ENCODE measurements at regions not wholly inside any gene's neighbourhood (a gene's known extent, or its start where the extent isn't known, plus 50 kb on each side); places are given as distances from the start of the nearest gene placed in this dataset.

GRCh38 chr1:227399152-227399730 lies 80.9 kb upstream of the CDC42BPA start:
- no peak overlapping the region for H3K27ac ChIP-seq
- H3K27me3 ChIP-seq = no peaks in the 10 kb centered on the region
- TF ChIP-seq Cebpa-rat (IDR thresholded peaks at IDR 0.05) = no peak
- no peaks in the 10 kb centered on the region for H4K20me1 ChIP-seq
- H3K9ac ChIP-seq = no peak overlapping the region
- no peaks in the 10 kb centered on the region for H3K36me3 ChIP-seq
- no peak overlapping the region for H3K4me3 ChIP-seq
- H3K9me3 ChIP-seq = peaks cover 20% of the 10 kb centered on the region
- H3K4me2 ChIP-seq = no peak overlapping the region
- H3K4me1 ChIP-seq = no peaks in the 10 kb centered on the region

GRCh38 chr1:227397354-227397978 lies 79.2 kb upstream of the CDC42BPA start:
- Histone ChIP-seq H3K27ac (no peak overlapping the region), H4K20me1 (no peaks in the 10 kb centered on the region), H3K4me3 (no peak overlapping the region), H3K36me3 (no peaks in the 10 kb centered on the region), H3K9ac (no peak overlapping the region), H3K4me1 (no peaks in the 10 kb centered on the region), H3K9me3 (peaks cover 15% of the 10 kb centered on the region), H3K27me3 (no peaks in the 10 kb centered on the region), H3K4me2 (no peak overlapping the region)
- TF ChIP-seq Cebpa-rat (IDR thresholded peaks at IDR 0.05) = no peak

GRCh38 chr1:227396539-227397353 lies 78.5 kb upstream of the CDC42BPA start:
- Histone ChIP-seq H3K4me3 (no peak overlapping the region), H3K27me3 (no peaks in the 10 kb centered on the region), H3K4me1 (no peaks in the 10 kb centered on the region), H3K9ac (no peak overlapping the region), H3K9me3 (peaks cover 8% of the 10 kb centered on the region), H3K36me3 (no peaks in the 10 kb centered on the region), H3K27ac (no peak overlapping the region), H4K20me1 (no peaks in the 10 kb centered on the region), H3K4me2 (no peak overlapping the region)
- TF ChIP-seq Cebpa-rat (IDR thresholded peaks at IDR 0.05) = no peak

DNA sequence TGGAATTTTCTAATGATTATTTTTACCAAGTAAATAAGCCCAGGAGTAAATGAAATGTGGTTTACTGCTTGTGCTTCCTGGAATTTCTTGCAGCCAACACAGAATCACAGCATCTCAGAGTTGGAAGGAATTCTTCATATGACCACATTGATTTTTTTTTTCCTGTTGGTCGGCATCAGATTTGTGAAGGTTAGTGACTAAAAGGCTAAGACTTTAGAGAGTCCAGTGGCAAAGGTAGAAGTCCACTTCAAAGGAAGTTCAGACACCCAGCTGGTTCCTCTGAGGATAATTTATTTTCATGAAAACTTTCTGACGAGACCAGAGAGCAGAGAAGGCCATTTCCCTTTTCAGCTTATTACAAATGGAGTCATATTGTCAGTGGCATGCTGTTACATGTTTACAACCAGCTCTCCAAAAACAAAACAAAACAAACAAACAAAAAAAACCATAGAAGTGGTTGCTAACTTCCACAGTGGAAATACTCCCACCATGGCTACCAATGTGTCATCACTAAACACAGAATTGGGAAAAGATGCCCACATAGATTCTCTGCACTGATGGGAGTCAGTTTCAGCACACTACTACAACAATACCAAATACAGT lies 77.2 kb upstream of the CDC42BPA start:
- Histone ChIP-seq H3K27me3 (no peaks in the 10 kb centered on the region), H3K9me3 (no peaks in the 10 kb centered on the region), H4K20me1 (no peaks in the 10 kb centered on the region), H3K4me1 (no peaks in the 10 kb centered on the region), H3K27ac (no peak overlapping the region), H3K4me3 (no peak overlapping the region), H3K36me3 (no peaks in the 10 kb centered on the region), H3K9ac (no peak overlapping the region), H3K4me2 (no peak overlapping the region)
- TF ChIP-seq Cebpa-rat (IDR thresholded peaks at IDR 0.05) = no peak

DNA sequence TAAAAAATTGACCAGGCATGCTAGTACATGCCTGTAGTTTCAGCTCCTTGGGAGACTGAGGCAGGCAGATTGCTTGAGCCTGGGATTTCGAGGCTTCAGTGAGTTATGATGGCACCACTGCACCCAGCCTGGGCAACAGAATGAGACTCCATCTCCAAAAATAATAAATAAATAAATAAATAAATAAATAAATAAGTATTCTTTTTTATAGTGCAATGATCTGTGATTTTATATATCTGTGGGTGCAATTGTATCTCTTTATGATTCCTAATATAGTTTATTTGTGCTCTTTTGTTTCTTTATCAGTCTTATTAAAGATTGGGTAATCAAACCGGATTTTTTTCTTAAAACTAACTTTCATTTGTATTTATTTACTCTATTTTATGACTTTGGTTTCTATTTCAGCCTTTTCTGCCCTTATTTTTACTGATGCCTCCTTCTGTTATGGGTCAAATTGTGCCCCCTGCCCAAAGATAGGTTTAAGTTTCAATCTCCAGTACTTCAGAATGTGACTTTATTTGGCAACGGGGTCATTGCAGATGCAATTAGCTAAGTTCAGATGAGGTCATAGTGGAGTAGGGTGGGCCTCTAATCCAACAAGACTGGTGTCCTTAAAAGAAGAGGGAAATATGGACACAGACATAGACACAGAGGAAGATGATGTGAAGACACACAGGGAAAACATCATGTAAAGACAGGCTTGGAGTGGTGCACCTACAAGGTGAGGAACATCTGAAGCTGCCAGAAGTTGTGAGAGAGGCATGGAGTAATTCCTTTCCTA lies 74.9 kb upstream of the CDC42BPA start:
- H3K4me2 ChIP-seq = no peak overlapping the region
- no peak overlapping the region for H3K4me3 ChIP-seq
- no peaks in the 10 kb centered on the region for H3K36me3 ChIP-seq
- H3K27ac ChIP-seq = no peak overlapping the region
- no peaks in the 10 kb centered on the region for H4K20me1 ChIP-seq
- no peaks in the 10 kb centered on the region for H3K27me3 ChIP-seq
- no peaks in the 10 kb centered on the region for H3K4me1 ChIP-seq
- TF ChIP-seq Cebpa-rat (IDR thresholded peaks at IDR 0.05) = no peak
- no peaks in the 10 kb centered on the region for H3K9me3 ChIP-seq
- no peak overlapping the region for H3K9ac ChIP-seq

DNA sequence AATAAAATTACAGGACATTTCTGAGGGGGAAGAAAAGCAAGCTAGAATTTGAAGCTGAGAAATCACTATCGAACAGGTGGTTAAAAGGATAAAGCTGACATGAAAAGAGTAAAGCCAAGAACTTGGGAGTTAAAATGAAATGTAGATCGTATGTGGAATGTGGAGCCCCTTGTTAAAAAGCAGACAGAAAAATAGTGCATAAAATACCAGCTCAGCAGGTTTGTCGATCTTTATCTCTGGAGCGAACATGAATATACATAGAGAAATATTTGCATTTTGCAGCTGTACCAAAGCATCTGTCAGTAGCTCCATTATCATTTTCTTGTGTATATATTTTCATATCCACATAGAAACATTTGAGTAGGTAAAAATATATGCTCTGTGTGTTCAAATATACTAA lies 73.6 kb upstream of the CDC42BPA start:
- H3K4me2 ChIP-seq = no peak overlapping the region
- no peaks in the 10 kb centered on the region for H3K27me3 ChIP-seq
- H3K9me3 ChIP-seq = no peaks in the 10 kb centered on the region
- no peak overlapping the region for H3K4me3 ChIP-seq
- no peak for TF ChIP-seq Cebpa-rat (IDR thresholded peaks at IDR 0.05)
- H3K27ac ChIP-seq = no peak overlapping the region
- no peak overlapping the region for H3K9ac ChIP-seq
- H3K4me1 ChIP-seq = no peaks in the 10 kb centered on the region
- H4K20me1 ChIP-seq = no peaks in the 10 kb centered on the region
- no peaks in the 10 kb centered on the region for H3K36me3 ChIP-seq

GRCh38 chr1:227391211-227391610 lies 72.9 kb upstream of the CDC42BPA start:
- Histone ChIP-seq H4K20me1 (no peaks in the 10 kb centered on the region), H3K4me2 (no peak overlapping the region), H3K27ac (no peak overlapping the region), H3K4me3 (no peak overlapping the region), H3K9me3 (no peaks in the 10 kb centered on the region), H3K9ac (no peak overlapping the region), H3K27me3 (no peaks in the 10 kb centered on the region), H3K36me3 (no peaks in the 10 kb centered on the region), H3K4me1 (no peaks in the 10 kb centered on the region)
- TF ChIP-seq Cebpa-rat (IDR thresholded peaks at IDR 0.05) = no peak

DNA sequence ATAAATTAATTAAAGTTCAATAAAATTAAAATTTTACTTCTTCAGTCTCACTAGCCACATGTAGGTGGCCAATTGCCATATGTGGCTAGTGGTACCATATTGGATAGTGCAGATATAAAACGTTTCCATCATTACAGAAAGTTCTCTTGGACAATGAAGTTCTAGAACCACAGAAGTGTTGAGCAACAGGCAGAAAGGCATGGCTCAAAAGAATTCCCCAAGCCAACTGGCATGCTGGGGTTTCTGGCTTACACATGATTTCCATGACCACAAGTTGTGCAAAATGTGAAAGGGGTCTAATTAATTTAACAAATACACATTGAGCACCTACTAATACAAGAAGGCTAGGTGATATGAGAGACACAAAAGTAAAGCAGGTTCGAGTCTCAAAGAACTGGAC lies 72.2 kb upstream of the CDC42BPA start:
- no peaks in the 10 kb centered on the region for H3K27me3 ChIP-seq
- no peaks in the 10 kb centered on the region for H3K4me1 ChIP-seq
- no peaks in the 10 kb centered on the region for H3K36me3 ChIP-seq
- no peak overlapping the region for H3K4me3 ChIP-seq
- H3K9me3 ChIP-seq = no peaks in the 10 kb centered on the region
- no peak for TF ChIP-seq Cebpa-rat (IDR thresholded peaks at IDR 0.05)
- no peak overlapping the region for H3K27ac ChIP-seq
- H3K4me2 ChIP-seq = no peak overlapping the region
- H4K20me1 ChIP-seq = no peaks in the 10 kb centered on the region
- no peak overlapping the region for H3K9ac ChIP-seq

All from BLaER1 (cell line).